GM23338 (cell line): ENCODE measurements at regions not wholly inside any gene's neighbourhood (a gene's known extent, or its start where the extent isn't known, plus 50 kb on each side); places are given as distances from the start of the nearest gene placed in this dataset.

Experiments used
- ATAC-seq: fragments of 200-7000 bp; cut with Tn5 transposase; 3 replicates; pipeline ENCODE4 v1.9.1; 2020
- DNase-seq: peaks from one replicate; pipeline ENCODE4 v3.0.0-alpha.2; 2015; ENCODE audit warnings: low spot score
- H2AFZ ChIP-seq: fragments of 200-600 bp; sonication (generic); 2 replicates; pipeline ENCODE4 v1.8.0; 2016; ENCODE audit warnings: antibody characterized with exemption, mild to moderate bottlenecking, moderate library complexity
- H3F3A ChIP-seq: fragments of 200-600 bp; sonication (generic); replicated peaks from 2 replicates; pipeline ENCODE4 v1.8.0; 2017; ENCODE audit warnings: antibody characterized with exemption, mixed run types, low read depth
- H3K27ac ChIP-seq: fragments of 200-600 bp; sonication (generic); 2 replicates; pipeline ENCODE4 v1.6.1; 2016; ENCODE audit warnings: low read depth
- H3K27me3 ChIP-seq: fragments of 200-600 bp; sonication (generic); 2 replicates; pipeline ENCODE4 v1.8.0; 2016; ENCODE audit warnings: mild to moderate bottlenecking, mixed run types, moderate library complexity; ENCODE audit not compliant: insufficient read depth
- H3K36me3 ChIP-seq: fragments of 200-600 bp; sonication (generic); 2 replicates; pipeline ENCODE4 v1.8.0; 2016; ENCODE audit warnings: mild to moderate bottlenecking; ENCODE audit not compliant: insufficient read depth
- H3K4me1 ChIP-seq: fragments of 200-600 bp; sonication (generic); 2 replicates; pipeline ENCODE4 v1.8.0; 2016; ENCODE audit warnings: mild to moderate bottlenecking, moderate library complexity; ENCODE audit not compliant: insufficient read depth
- H3K4me2 ChIP-seq: fragments of 200-600 bp; sonication (generic); 2 replicates; pipeline ENCODE4 v1.7.1; 2017; ENCODE audit warnings: mixed run types
- H3K4me3 ChIP-seq: fragments of 200-600 bp; sonication (generic); 2 replicates; pipeline ENCODE4 v1.6.1; 2016; ENCODE audit warnings: mixed run types
- H3K79me2 ChIP-seq: fragments of 200-600 bp; sonication (generic); replicated peaks from 2 replicates; pipeline ENCODE4 v1.8.0; 2017; ENCODE audit warnings: mild to moderate bottlenecking; ENCODE audit not compliant: insufficient read depth
- H3K9me2 ChIP-seq: fragments of 200-600 bp; sonication (generic); 2 replicates; pipeline ENCODE4 v1.8.0; 2017; ENCODE audit not compliant: insufficient read depth
- H4K20me1 ChIP-seq: fragments of 200-600 bp; sonication (generic); replicated peaks from 2 replicates; pipeline ENCODE4 v1.8.0; 2017; ENCODE audit warnings: mild to moderate bottlenecking; ENCODE audit not compliant: insufficient read depth
- H3K27ac Mint-ChIP-seq: 2 replicates; pipeline ENCODE4 v1.8.0; 2020; ENCODE audit warnings: inconsistent platforms, mild to moderate bottlenecking, moderate library complexity, mixed read lengths
- H3K27me3 Mint-ChIP-seq: 3 replicates; pipeline ENCODE4 v1.8.0; 2022; ENCODE audit warnings: low read depth, mild to moderate bottlenecking, moderate library complexity, mixed read lengths, inconsistent platforms; ENCODE audit not compliant: insufficient read depth, poor library complexity
- H3K36me3 Mint-ChIP-seq: 3 replicates; pipeline ENCODE4 v1.8.0; 2021; ENCODE audit warnings: low read depth, mild to moderate bottlenecking, inconsistent platforms, moderate library complexity, mixed read lengths
- H3K4me1 Mint-ChIP-seq: 3 replicates; pipeline ENCODE4 v1.8.0; 2020; ENCODE audit warnings: mild to moderate bottlenecking, inconsistent platforms, mixed read lengths
- H3K4me3 Mint-ChIP-seq: 3 replicates; pipeline ENCODE4 v1.8.0; 2021; ENCODE audit warnings: moderate library complexity, mild to moderate bottlenecking, inconsistent platforms, mixed read lengths
- H3K9me3 Mint-ChIP-seq: 3 replicates; pipeline ENCODE4 v1.8.0; 2020; ENCODE audit warnings: moderate library complexity, mild to moderate bottlenecking, inconsistent platforms, mixed read lengths
- CREB1 ChIP-seq: fragments of 250-450 bp; sonication (Bioruptor Pico); IDR thresholded peaks from 2 replicates; pipeline ENCODE4 v1.5.0; 2020; ENCODE audit warnings: low read depth, mild to moderate bottlenecking, moderate library complexity
- CTCF ChIP-seq, 2 experiments: fragments of 200-600 bp in 1 of 2; sonication (generic) in 1 of 2; conservative IDR thresholded peaks; 2 replicates each; pipeline versions ENCODE4 v1.5.1 to v1.6.1; 2016 to 2017; ENCODE audit warnings: antibody characterized with exemption in 2 of 2, low read depth in 2 of 2, mild to moderate bottlenecking in 2 of 2, moderate library complexity in 1 of 2
- EZH2 ChIP-seq: fragments of 200-600 bp; sonication (generic); IDR thresholded peaks from one replicate; pipeline ENCODE4 v1.8.0; 2017; ENCODE audit warnings: antibody characterized with exemption, mild to moderate bottlenecking, low read depth; ENCODE audit not compliant: unreplicated experiment
- EZH2phosphoT487 ChIP-seq: fragments of 200-600 bp; sonication (generic); IDR thresholded peaks from one replicate; pipeline ENCODE4 v1.8.1; 2018; ENCODE audit warnings: antibody characterized with exemption; ENCODE audit not compliant: unreplicated experiment
- JUNB ChIP-seq: IDR thresholded peaks from one replicate; pipeline ENCODE4 v1.6.1; 2016; ENCODE audit warnings: antibody characterized with exemption; ENCODE audit not compliant: unreplicated experiment
- NANOG ChIP-seq: IDR thresholded peaks from 2 replicates; pipeline ENCODE4 v1.6.1; 2016; ENCODE audit warnings: antibody characterized with exemption, borderline replicate concordance
- POLR2AphosphoS5 ChIP-seq: IDR thresholded peaks from 2 replicates; pipeline ENCODE4 v1.6.1; 2016; ENCODE audit warnings: antibody characterized with exemption, low read depth
- REST ChIP-seq: IDR thresholded peaks from one replicate; pipeline ENCODE4 v1.6.1; 2018; ENCODE audit warnings: antibody characterized with exemption; ENCODE audit not compliant: unreplicated experiment
- STAT1 ChIP-seq: IDR thresholded peaks from one replicate; pipeline ENCODE4 v1.6.1; 2016; ENCODE audit warnings: antibody characterized with exemption; ENCODE audit not compliant: unreplicated experiment
- ZNF114 ChIP-seq: fragments of 250-450 bp; sonication (Bioruptor Pico); IDR thresholded peaks from 2 replicates; pipeline ENCODE4 v1.5.0; 2020; ENCODE audit warnings: mild to moderate bottlenecking, moderate library complexity
- ZNF331 ChIP-seq: fragments of 250-450 bp; sonication (Bioruptor Pico); IDR thresholded peaks from 2 replicates; pipeline ENCODE4 v1.5.0; 2020; ENCODE audit warnings: low read depth, mild to moderate bottlenecking, moderate library complexity
- ZNF462 ChIP-seq: fragments of 250-450 bp; sonication (Bioruptor Pico); IDR thresholded peaks from 2 replicates; pipeline ENCODE4 v1.5.0; 2020; ENCODE audit warnings: mild to moderate bottlenecking, moderate library complexity
- TF ChIP-seq, protein P1 (sequence below): IDR thresholded peaks from 2 replicates; pipeline ENCODE4 v1.6.1; 2016; ENCODE audit warnings: antibody characterized with exemption

DNA sequence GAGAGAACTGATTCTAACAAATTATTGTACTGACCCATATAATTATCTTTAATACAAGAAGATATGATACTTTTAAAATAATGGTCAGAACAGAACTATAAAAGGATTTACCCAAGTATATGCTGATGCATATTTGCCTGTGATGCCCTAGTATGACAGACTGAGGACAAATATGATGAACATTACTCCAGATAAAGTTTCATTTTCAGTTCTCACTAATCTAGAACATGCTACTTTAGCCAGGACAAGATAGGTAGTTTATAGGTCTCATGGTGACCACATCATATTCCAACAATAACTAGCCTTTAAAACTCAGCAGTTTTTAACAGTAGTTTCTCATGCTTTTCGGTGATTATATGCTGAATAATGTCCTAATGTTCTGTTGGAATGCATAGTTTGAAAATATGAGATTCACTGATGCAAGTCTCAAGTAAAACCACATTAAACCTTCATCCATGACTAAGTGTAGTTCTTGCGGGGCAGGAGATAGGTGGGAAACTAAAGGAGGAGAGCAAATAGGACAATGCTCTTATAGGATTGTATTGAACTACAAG, 295.2 kb upstream of the AGA start:
- H3K4me1 ChIP-seq: no peaks in the 10 kb centered on the region
- H2AFZ ChIP-seq: no peak overlapping the region
- H3K27ac ChIP-seq: no peak overlapping the region
- no peak overlapping the region for H3K4me3 ChIP-seq
- ATAC-seq: no peak
- H3K36me3 ChIP-seq: no peaks in the 10 kb centered on the region
- Mint-ChIP-seq H3K36me3 (no peaks in the 10 kb centered on the region), H3K4me3 (no peak overlapping the region), H3K27ac (no peak overlapping the region), H3K27me3 (no peaks in the 10 kb centered on the region), H3K9me3 (no peaks in the 10 kb centered on the region), H3K4me1 (no peaks in the 10 kb centered on the region)
- H3F3A ChIP-seq: no peaks in the 10 kb centered on the region
- 0 out of 2 replicates have a peak, but pooled peaks cover 2% of the 10 kb centered on the region for H3K9me2 ChIP-seq
- H3K27me3 ChIP-seq: no peaks in the 10 kb centered on the region
- H3K79me2 ChIP-seq: no peaks in the 10 kb centered on the region
- H4K20me1 ChIP-seq: no peaks in the 10 kb centered on the region
- TF ChIP-seq, protein P1, sequence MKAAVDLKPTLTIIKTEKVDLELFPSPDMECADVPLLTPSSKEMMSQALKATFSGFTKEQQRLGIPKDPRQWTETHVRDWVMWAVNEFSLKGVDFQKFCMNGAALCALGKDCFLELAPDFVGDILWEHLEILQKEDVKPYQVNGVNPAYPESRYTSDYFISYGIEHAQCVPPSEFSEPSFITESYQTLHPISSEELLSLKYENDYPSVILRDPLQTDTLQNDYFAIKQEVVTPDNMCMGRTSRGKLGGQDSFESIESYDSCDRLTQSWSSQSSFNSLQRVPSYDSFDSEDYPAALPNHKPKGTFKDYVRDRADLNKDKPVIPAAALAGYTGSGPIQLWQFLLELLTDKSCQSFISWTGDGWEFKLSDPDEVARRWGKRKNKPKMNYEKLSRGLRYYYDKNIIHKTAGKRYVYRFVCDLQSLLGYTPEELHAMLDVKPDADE: no peak
- TF ChIP-seq POLR2AphosphoS5 (no peak), CTCF (conservative IDR thresholded peaks at IDR 0.05; ENCODE audit: low read depth in 2 of 2) (no peak), ZNF114 (CRISPR knock-in tag) (no peak), JUNB (no peak), NANOG (no peak), REST (no peak), STAT1 (no peak), ZNF331 (no peak), ZNF462 (CRISPR knock-in tag) (no peak), EZH2 (no peak), EZH2phosphoT487 (no peak), CREB1 (no peak)
- DNase-seq: no peak
- H3K4me2 ChIP-seq: no peak overlapping the region
